ENCODE measurements at regions not wholly inside any gene's neighbourhood (a gene's known extent, or its start where the extent isn't known, plus 50 kb on each side); places are given as distances from the start of the nearest gene placed in this dataset.

DNA sequence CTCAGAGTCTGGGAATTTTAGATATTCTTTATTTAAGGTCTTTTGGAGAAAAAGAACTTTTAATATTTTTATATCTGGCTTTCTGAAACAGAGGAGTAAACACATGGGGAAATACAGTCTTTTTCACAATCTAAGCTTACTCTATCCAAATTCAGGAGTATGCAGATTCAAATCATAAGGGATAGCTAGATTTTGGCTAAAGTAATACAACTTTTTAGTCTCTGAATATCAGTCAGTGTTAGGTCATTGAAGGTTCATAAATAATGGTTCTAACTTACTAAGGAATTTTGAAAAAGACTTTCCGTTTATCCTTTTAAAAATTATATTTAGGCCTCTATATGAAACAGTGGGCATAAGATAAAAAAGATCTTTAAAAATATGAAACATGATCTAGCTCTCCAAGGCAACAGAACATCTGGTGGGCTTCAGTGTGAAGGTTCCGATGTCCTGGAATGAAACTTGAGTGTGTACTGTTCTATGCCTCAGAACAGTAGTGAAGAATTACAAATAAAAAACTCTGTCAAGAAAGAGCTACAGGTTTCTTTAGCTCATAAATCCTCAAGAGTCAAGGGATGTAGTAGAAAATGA is 165.2 kb upstream of the PDGFD start:
- TF ChIP-seq CTCF (IDR thresholded peaks at IDR 0.05) (no peak), POLR2AphosphoS5 (IDR thresholded peaks at IDR 0.05) (no peak)

All from esophagus muscularis mucosa (tissue), 3 donors.